ENCODE measurements at regions not wholly inside any gene's neighbourhood (a gene's known extent, or its start where the extent isn't known, plus 50 kb on each side); places are given as distances from the start of the nearest gene placed in this dataset.

GRCh38 chr11:116162086-116162885, 610.5 kb downstream of the BUD13 start:
- no peak for DNase-seq (ENCODE audit: low read depth in 2 of 2)

- DNase-seq (ENCODE audit: low read depth in 2 of 2) = no peak
Measured at GRCh38 chr11:116148645-116149044, 624.1 kb downstream of the BUD13 start.

GRCh38 chr11:116148056-116148455, 624.7 kb downstream of the BUD13 start:
- DNase-seq (ENCODE audit: low read depth in 2 of 2) = no peak

GRCh38 chr11:116145187-116145865, 627.5 kb downstream of the BUD13 start:
- no peak for DNase-seq (ENCODE audit: low read depth in 2 of 2)

DNA sequence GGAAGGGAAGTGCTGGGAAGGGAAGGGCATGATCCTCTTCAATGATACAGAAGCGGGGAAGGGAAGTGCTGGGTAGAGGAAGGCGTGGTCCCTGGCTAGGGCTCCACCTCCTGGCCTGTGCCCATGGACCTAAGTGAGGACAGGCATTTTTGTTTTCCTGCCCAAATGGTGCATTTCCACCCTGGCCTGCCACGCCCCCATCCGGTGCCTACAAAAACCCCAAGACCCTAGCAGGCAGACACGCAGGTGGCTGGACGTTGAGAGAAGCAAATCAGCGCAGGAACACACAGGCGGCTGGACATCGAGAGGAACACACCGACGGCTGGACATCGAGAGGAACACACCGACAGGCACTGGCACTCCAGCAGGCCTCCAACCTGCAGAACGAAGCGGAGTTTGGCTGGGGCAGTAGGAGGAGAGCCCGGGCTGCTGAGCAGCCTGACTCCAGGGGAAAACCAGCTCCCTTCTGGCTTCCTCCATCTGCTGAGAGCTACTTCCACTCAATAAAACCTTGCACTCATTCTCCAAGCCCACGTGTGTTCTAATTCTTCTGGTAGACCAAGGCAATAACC, 628.3 kb downstream of the BUD13 start:
- no peak for DNase-seq (ENCODE audit: low read depth in 2 of 2)

- DNase-seq (ENCODE audit: low read depth in 2 of 2) = no peak
Measured at GRCh38 chr11:116138280-116138679, 634.1 kb upstream of the CADM1 start.

- DNase-seq (ENCODE audit: low read depth in 2 of 2) = no peak
Measured at GRCh38 chr11:116137753-116138152, 633.5 kb upstream of the CADM1 start.

DNA sequence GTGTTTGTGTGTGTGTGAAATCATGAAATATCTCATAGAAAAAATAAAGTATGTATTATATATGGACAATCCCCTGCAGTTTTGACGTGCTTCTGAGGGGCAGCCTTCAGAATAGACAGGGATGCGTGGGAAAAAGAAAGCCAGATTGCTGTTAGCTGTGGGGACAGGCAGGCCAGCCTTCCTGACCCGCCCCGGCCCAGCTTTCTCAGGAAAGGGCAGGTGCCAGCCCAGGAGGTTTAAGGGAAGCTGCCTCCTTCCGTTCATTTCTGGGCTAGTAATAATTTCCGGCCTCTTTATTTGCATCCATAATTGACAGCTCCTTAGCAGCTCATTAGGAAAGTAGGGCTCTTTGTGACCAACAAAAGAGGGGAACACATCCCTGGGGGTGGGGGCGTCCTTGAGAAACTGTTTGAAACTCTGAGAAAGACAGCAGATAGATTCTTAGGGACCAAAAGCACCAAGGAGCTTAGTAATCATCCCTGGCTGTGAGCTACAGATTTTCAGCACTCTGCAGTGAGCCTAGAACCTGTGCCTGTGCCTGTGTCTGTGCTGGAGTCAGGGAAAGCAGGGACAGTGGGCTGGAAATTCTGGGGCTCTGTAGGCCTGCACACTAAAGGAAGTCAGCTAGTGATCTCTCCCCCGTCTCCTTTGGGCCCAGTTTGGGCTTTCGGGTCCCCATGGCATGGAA, 632.9 kb upstream of the CADM1 start:
- DNase-seq (ENCODE audit: low read depth in 2 of 2) = no peak

DNA sequence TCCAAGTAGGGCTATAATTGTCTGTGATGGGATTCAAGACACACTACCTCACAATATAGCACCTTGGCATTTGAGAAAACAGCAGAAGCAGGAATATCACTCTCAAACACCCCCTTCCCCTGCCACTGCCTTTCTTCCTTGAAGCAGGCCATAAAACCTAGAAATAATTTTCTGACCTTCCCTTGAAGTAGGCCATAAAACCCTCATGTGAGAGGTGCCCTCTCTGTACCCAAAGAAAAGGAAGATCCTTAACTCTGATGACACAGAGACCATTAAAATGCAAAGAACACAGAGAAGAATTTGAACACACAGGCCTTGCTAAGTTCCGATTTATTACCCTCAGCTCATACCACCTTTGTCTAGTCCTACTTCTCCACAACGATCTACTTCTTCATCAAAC, 631.7 kb upstream of the CADM1 start:
- DNase-seq (ENCODE audit: low read depth in 2 of 2) = no peak

DNA sequence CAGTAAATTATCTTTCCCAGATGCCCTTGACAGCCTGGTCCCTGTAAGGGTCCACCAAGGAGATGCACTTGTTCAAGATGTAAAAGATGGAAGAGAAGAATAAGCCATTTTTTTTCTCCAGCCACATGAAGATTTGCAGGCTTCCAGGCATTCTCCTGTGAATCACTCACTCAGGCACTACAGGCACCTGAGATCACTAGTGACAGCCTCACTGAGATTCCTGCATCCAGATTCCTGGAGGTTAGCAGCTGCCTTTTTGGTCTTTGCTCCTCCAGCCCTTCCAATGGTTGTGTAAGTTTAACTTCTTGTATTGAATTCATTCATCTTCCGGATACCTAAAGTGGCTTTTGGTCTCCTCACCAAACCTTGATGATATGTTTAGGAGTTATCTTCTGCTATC, 630.2 kb upstream of the CADM1 start:
- DNase-seq (ENCODE audit: low read depth in 2 of 2) = no peak

GRCh38 chr11:116132273-116132978, 628.2 kb upstream of the CADM1 start:
- no peak for DNase-seq (ENCODE audit: low read depth in 2 of 2)

DNA sequence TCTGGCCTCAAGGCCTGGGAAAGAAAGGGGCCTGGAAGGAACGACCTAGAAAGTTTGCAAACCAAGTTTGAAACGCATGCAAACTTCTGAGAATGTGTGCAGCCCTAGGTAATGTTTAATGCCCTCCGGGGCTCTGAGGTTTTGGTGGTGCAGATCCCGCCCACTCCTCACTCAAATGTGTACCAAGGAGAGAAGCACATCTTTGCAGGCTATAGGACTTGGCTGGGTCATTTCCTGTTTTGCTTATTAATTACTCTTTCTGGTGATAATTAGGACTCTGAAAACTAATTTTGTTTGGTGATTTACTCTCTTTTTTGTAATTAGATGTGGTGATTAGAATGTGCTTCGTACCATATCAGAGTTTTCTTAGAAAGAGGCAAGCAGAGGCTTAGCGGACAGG, 625.9 kb upstream of the CADM1 start:
- DNase-seq (ENCODE audit: low read depth in 2 of 2) = no peak

DNA sequence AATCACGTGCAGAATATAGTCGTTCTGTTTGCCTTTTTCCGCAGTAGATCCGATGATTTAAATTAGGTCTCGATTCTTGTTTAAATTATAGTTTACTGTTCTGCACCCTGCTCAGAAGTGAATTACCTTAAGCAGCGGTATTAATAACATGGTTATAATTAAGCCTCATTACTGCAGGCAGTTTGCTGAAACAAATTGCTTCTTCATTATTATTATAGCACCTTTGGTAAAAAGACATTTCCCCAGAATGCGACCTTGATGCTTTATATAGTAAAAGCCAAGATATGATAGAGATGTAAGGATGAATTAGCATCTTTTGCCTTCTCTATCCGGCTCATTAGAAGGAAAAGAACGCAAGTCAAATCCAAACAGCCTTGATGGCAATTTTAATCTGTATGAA, 625.2 kb upstream of the CADM1 start:
- no peak for DNase-seq (ENCODE audit: low read depth in 2 of 2)

DNA sequence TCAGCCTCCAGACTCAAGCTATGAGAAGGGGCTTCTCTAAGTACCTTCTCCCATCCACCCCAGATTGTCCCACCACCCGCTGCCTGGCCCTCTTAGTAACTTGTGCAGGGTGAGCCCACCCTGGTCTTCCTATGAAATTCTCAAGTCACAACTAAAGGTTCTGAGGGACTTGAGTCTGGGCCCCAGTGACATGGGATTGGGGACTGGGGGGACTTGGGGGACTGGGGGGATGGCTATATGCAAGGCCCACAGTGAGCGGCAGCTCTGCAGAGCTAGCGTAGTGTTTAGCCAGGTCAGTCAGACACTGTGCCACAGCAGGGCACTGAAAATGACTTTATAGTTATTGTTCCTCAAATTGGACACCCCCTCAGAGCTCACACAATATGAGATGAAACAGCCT, 622.3 kb upstream of the CADM1 start:
- DNase-seq (ENCODE audit: low read depth in 2 of 2) = no peak

DNA sequence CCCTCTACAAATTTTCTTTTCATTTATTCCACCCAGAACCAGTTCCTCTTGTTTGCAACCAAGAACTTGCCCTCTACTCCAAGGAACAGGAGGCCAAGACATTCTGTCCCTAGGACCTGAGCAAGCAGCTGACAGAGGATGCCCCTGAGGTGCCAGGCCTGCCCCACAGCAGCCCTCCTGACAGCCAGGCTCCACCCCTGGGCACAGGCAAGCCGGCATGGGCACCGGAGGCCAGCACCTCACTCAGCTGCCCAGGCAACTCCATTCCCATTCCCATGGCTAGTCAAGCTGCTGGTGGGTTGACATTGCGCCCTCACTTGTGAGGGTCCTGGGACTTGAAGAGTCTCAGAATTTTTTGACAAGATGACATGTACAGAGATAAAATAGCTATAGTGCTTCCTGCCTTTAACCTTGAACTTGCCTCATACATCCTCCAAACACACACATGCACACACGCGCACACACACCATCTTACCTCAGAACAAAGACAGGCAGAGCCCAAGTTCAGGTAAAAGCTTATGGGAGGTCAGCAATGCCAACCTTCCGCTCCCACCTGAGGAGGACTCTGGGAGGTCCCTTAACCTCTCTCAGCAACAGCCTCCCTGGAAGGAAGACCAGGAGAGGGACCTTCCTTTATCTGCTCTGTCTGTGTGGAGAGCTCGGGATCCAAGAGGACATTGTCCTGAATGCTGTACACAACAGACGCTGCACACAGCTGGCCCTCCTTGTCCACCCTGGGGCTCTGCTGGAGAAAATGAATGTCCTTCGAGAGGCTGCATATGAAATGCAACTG, 620.9 kb upstream of the CADM1 start:
- DNase-seq (ENCODE audit: low read depth in 2 of 2) = no peak

- DNase-seq (ENCODE audit: low read depth in 2 of 2) = no peak
Measured at GRCh38 chr11:116123739-116124138, 619.5 kb upstream of the CADM1 start.

- no peak for DNase-seq (ENCODE audit: low read depth in 2 of 2)
Measured at GRCh38 chr11:116122697-116123472, 618.7 kb upstream of the CADM1 start.

GRCh38 chr11:116119158-116119557, 614.9 kb upstream of the CADM1 start:
- DNase-seq (ENCODE audit: low read depth in 2 of 2) = no peak

- DNase-seq (ENCODE audit: low read depth in 2 of 2) = no peak
Measured at GRCh38 chr11:116118138-116118470, 613.9 kb upstream of the CADM1 start.

Measured in stimulated activated CD4-positive, alpha-beta T cell treated with anti-CD3 and anti-CD28 coated beads, Interleukin-4, amount 100 ng/mL, for 48 hours (primary cell).